Inflammatory macrophage treated with lipopolysaccharide for 1 hour (primary cell): ENCODE measurements at regions not wholly inside any gene's neighbourhood (a gene's known extent, or its start where the extent isn't known, plus 50 kb on each side); places are given as distances from the start of the nearest gene placed in this dataset.

Source experiments
- DNase-seq, 2 donors: peaks; one replicate each; pipeline ENCODE4 v3.0.0-alpha.2; 2020 to 2022

GRCh38 chr12:114952573-114953271, 268.7 kb upstream of the TBX3 start:
- no peak for DNase-seq

- DNase-seq = no peak
Measured at GRCh38 chr12:114949058-114949820, 265.3 kb upstream of the TBX3 start.

GRCh38 chr12:114945351-114945750, 261.4 kb upstream of the TBX3 start:
- DNase-seq = no peak

GRCh38 chr12:114944736-114945135, 260.8 kb upstream of the TBX3 start:
- no peak for DNase-seq

GRCh38 chr12:114943601-114944000, 259.6 kb upstream of the TBX3 start:
- peak in 1 of 2 donors; percentile 4 for DNase-seq

- no peak for DNase-seq
Measured at GRCh38 chr12:114938487-114939210, 254.7 kb upstream of the TBX3 start.

GRCh38 chr12:114936148-114937079, 252.4 kb upstream of the TBX3 start:
- DNase-seq = no peak

- DNase-seq = no peak
Measured at GRCh38 chr12:114935658-114936057, 251.7 kb upstream of the TBX3 start.

- DNase-seq = no peak
Measured at GRCh38 chr12:114933428-114934160, 249.6 kb upstream of the TBX3 start.

- DNase-seq = no peak
Measured at GRCh38 chr12:114932806-114933205, 248.8 kb upstream of the TBX3 start.

GRCh38 chr12:114931025-114931424, 247.1 kb upstream of the TBX3 start:
- no peak for DNase-seq

- DNase-seq = no peak
Measured at GRCh38 chr12:114926341-114926740, 242.4 kb upstream of the TBX3 start.

GRCh38 chr12:114924946-114925475, 241.0 kb upstream of the TBX3 start:
- no peak for DNase-seq

GRCh38 chr12:114921781-114922180, 237.8 kb upstream of the TBX3 start:
- peak; percentile 19 to 41 for DNase-seq

GRCh38 chr12:114920771-114921554, 237.0 kb upstream of the TBX3 start:
- no peak for DNase-seq

- DNase-seq = no peak
Measured at GRCh38 chr12:114919479-114919878, 235.5 kb upstream of the TBX3 start.

- no peak for DNase-seq
Measured at GRCh38 chr12:114918535-114919233, 234.7 kb upstream of the TBX3 start.

GRCh38 chr12:114917953-114918352, 234.0 kb upstream of the TBX3 start:
- DNase-seq = no peak

GRCh38 chr12:114917307-114917706, 233.3 kb upstream of the TBX3 start:
- no peak for DNase-seq

- DNase-seq = no peak
Measured at GRCh38 chr12:114916541-114916940, 232.6 kb upstream of the TBX3 start.
